ENCODE measurements at regions not wholly inside any gene's neighbourhood (a gene's known extent, or its start where the extent isn't known, plus 50 kb on each side); places are given as distances from the start of the nearest gene placed in this dataset.

DNA sequence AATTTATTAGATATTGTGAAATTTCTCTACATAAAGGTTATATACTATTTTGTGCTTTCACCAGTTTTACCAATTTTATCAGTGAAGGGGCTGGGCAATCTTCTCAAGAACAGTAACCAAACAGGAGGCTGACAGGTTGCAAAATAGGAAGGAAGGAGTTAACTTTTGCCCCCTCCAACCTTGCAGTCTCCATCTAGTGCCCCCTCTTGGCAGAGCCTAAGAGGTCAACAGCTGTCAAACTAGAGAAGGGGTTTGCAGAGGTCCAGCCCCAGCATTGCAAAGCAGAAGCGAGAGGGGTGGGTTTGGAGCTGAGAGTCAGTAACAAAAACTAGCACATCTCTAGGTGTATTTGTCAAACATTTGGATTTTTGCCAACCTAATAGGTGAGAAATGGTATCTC is 391.0 kb downstream of the CDC5L start:
- in situ Hi-C loops (cut with HindIII; ENCODE audit: low sequenced_read_pairs): no loop called here
